ENCODE measurements at regions not wholly inside any gene's neighbourhood (a gene's known extent, or its start where the extent isn't known, plus 50 kb on each side); places are given as distances from the start of the nearest gene placed in this dataset.

DNA sequence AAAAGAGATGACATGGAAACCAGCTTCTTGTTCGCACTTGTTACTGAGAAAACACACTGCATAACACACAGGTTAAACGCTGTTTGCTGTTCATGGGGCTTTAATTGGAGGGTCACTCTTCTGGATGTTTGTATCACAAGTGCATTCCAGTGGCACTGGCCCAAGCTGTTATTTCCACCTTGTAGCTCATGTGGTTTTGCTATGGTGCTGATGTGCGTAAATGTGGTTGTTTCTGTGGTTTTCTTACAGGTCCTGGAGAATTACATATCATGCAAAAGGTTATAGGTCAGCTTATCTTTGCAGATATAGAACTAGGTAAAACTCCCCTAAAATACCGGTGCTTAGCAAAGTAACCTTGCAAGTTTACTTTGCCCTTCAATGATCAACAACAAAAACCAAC lies 89.3 kb upstream of the AHI1 start:
- no peaks in the 10 kb centered on the region for H3K27me3 ChIP-seq (ENCODE audit: insufficient read depth, poor library complexity, severe bottlenecking)
- H3K27ac ChIP-seq (replicated peaks): no peak overlapping the region
- no peak for DNase-seq (ENCODE audit: low read depth in 1 of 2, low spot score in 1 of 2)
- TF ChIP-seq GABPA (IDR thresholded peaks at IDR 0.05; ENCODE audit: low read depth) (no peak), CTCF (IDR thresholded peaks at IDR 0.05; ENCODE audit: insufficient read depth, low read length) (no peak), SPI1 (IDR thresholded peaks at IDR 0.05; ENCODE audit: borderline replicate concordance, low read depth) (no peak), POLR2AphosphoS5 (IDR thresholded peaks at IDR 0.05; ENCODE audit: low read depth) (no peak)
- TF ChIP-seq, protein P1, sequence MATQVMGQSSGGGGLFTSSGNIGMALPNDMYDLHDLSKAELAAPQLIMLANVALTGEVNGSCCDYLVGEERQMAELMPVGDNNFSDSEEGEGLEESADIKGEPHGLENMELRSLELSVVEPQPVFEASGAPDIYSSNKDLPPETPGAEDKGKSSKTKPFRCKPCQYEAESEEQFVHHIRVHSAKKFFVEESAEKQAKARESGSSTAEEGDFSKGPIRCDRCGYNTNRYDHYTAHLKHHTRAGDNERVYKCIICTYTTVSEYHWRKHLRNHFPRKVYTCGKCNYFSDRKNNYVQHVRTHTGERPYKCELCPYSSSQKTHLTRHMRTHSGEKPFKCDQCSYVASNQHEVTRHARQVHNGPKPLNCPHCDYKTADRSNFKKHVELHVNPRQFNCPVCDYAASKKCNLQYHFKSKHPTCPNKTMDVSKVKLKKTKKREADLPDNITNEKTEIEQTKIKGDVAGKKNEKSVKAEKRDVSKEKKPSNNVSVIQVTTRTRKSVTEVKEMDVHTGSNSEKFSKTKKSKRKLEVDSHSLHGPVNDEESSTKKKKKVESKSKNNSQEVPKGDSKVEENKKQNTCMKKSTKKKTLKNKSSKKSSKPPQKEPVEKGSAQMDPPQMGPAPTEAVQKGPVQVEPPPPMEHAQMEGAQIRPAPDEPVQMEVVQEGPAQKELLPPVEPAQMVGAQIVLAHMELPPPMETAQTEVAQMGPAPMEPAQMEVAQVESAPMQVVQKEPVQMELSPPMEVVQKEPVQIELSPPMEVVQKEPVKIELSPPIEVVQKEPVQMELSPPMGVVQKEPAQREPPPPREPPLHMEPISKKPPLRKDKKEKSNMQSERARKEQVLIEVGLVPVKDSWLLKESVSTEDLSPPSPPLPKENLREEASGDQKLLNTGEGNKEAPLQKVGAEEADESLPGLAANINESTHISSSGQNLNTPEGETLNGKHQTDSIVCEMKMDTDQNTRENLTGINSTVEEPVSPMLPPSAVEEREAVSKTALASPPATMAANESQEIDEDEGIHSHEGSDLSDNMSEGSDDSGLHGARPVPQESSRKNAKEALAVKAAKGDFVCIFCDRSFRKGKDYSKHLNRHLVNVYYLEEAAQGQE (IDR thresholded peaks at IDR 0.05; ENCODE audit: insufficient replicate concordance, low read depth): no peak
- H3K4me3 ChIP-seq (replicated peaks; ENCODE audit: insufficient read depth, low read length): no peak overlapping the region

- no peaks in the 10 kb centered on the region for H3K27me3 ChIP-seq (ENCODE audit: insufficient read depth, poor library complexity, severe bottlenecking)
- TF ChIP-seq, protein P1 (IDR thresholded peaks at IDR 0.05; ENCODE audit: insufficient replicate concordance, low read depth): no peak
- TF ChIP-seq GABPA (IDR thresholded peaks at IDR 0.05; ENCODE audit: low read depth) (no peak), SPI1 (IDR thresholded peaks at IDR 0.05; ENCODE audit: borderline replicate concordance, low read depth) (no peak), CTCF (IDR thresholded peaks at IDR 0.05; ENCODE audit: insufficient read depth, low read length) (no peak)
- H3K4me3 ChIP-seq (replicated peaks; ENCODE audit: insufficient read depth, low read length): no peak overlapping the region
- no peak for DNase-seq (ENCODE audit: low read depth in 1 of 2, low spot score in 1 of 2)
- H3K27ac ChIP-seq (replicated peaks): no peak overlapping the region
Observed at GRCh38 chr6:135592276-135592675, 94.7 kb upstream of the AHI1 start.

DNA sequence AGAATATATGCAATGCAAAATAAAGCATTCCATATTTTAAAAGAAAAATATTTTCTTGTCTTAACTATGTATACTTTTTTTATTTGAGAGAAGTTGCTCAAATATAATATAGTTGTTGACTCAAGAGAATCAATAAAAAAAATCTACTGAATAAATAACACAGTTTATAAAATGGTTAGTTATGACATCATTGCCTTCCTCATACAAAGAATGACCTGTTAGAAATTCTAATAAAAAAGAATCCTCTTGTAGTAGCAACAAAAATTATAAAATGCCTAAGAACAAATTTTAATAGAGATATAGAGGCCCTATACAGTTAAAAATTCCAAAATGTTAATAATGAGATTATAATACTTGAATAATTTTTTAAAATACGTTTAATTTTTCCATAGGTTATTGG lies 96.5 kb upstream of the AHI1 start:
- TF ChIP-seq GABPA (IDR thresholded peaks at IDR 0.05; ENCODE audit: low read depth) (no peak), SPI1 (IDR thresholded peaks at IDR 0.05; ENCODE audit: borderline replicate concordance, low read depth) (no peak), POLR2AphosphoS5 (IDR thresholded peaks at IDR 0.05; ENCODE audit: low read depth) (no peak), CTCF (IDR thresholded peaks at IDR 0.05; ENCODE audit: insufficient read depth, low read length) (no peak)
- TF ChIP-seq, protein P1 (IDR thresholded peaks at IDR 0.05; ENCODE audit: insufficient replicate concordance, low read depth): no peak
- no peak overlapping the region for H3K27ac ChIP-seq (replicated peaks)

More for the DNA sequence above, 96.5 kb upstream of the AHI1 start:
- no peak for DNase-seq (ENCODE audit: low read depth in 1 of 2, low spot score in 1 of 2)
- H3K4me3 ChIP-seq (replicated peaks; ENCODE audit: insufficient read depth, low read length): no peak overlapping the region
- no peaks in the 10 kb centered on the region for H3K27me3 ChIP-seq (ENCODE audit: insufficient read depth, poor library complexity, severe bottlenecking)
